ENCODE measurements at regions not wholly inside any gene's neighbourhood (a gene's known extent, or its start where the extent isn't known, plus 50 kb on each side); places are given as distances from the start of the nearest gene placed in this dataset.

- H3K4me3 ChIP-seq (ENCODE audit: low read depth, low read length), result no peak overlapping the region
- no peak for DNase-seq (ENCODE audit: low read depth)
- TF ChIP-seq CTCF (conservative IDR thresholded peaks at IDR 0.05; ENCODE audit: low read depth, low read length), result no peak
Observed at GRCh38 chr15:52923626-52924025, 133.5 kb upstream of the ONECUT1 start.

GRCh38 chr15:52922871-52923270 lies 132.7 kb upstream of the ONECUT1 start:
- TF ChIP-seq CTCF (conservative IDR thresholded peaks at IDR 0.05; ENCODE audit: low read depth, low read length), result no peak
- no peak for DNase-seq (ENCODE audit: low read depth)
- H3K4me3 ChIP-seq (ENCODE audit: low read depth, low read length), result no peak overlapping the region

GRCh38 chr15:52912172-52912571 lies 122.0 kb upstream of the ONECUT1 start:
- TF ChIP-seq CTCF (conservative IDR thresholded peaks at IDR 0.05; ENCODE audit: low read depth, low read length), result no peak
- DNase-seq (ENCODE audit: low read depth), result peak; percentile 46
- H3K4me3 ChIP-seq (ENCODE audit: low read depth, low read length), result no peak overlapping the region

GRCh38 chr15:52893338-52893737 lies 103.2 kb upstream of the ONECUT1 start:
- no peak for DNase-seq (ENCODE audit: low read depth)
- H3K4me3 ChIP-seq (ENCODE audit: low read depth, low read length), result no peak overlapping the region
- no peak for TF ChIP-seq CTCF (conservative IDR thresholded peaks at IDR 0.05; ENCODE audit: low read depth, low read length)

- TF ChIP-seq CTCF (conservative IDR thresholded peaks at IDR 0.05; ENCODE audit: low read depth, low read length), result no peak
- no peak for DNase-seq (ENCODE audit: low read depth)
- no peak overlapping the region for H3K4me3 ChIP-seq (ENCODE audit: low read depth, low read length)
Observed at GRCh38 chr15:52879904-52880303, 89.8 kb upstream of the ONECUT1 start.

GRCh38 chr15:52879145-52879544 lies 89.0 kb upstream of the ONECUT1 start:
- no peak for DNase-seq (ENCODE audit: low read depth)
- TF ChIP-seq CTCF (conservative IDR thresholded peaks at IDR 0.05; ENCODE audit: low read depth, low read length), result no peak
- no peak overlapping the region for H3K4me3 ChIP-seq (ENCODE audit: low read depth, low read length)

GRCh38 chr15:52876991-52877663 lies 87.0 kb upstream of the ONECUT1 start:
- TF ChIP-seq CTCF (conservative IDR thresholded peaks at IDR 0.05; ENCODE audit: low read depth, low read length), result no peak
- no peak for DNase-seq (ENCODE audit: low read depth)
- no peak overlapping the region for H3K4me3 ChIP-seq (ENCODE audit: low read depth, low read length)

Data from epithelial cell of proximal tubule (primary cell).